Activated naive CD4-positive, alpha-beta T cell treated with Interleukin-2 at 50 U/mL for 16 hours (primary cell): ENCODE measurements at regions not wholly inside any gene's neighbourhood (a gene's known extent, or its start where the extent isn't known, plus 50 kb on each side); places are given as distances from the start of the nearest gene placed in this dataset.

ENCODE experiments used
- DNase-seq: peaks from one replicate; pipeline ENCODE4 v3.0.0-alpha.2; 2020

DNA sequence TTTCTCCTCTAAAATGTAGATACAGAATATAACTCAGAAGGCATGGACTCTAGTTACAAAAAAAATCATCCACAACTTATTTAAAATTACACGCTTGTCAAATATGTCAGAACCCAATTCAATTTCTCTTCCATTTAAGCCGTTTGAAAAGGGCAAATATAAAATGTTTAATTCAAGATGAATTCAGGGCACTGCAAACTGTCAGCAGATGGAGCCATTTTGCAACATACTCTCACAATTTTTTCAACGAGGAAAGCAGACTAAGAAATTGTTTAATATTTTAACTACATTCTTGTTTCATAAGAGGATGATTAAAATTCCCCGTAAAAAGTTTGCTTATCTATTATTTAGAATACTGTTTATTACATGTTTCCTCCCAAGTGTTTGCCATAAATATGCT lies 321.3 kb upstream of the CPXCR1 start:
- no peak for DNase-seq

DNA sequence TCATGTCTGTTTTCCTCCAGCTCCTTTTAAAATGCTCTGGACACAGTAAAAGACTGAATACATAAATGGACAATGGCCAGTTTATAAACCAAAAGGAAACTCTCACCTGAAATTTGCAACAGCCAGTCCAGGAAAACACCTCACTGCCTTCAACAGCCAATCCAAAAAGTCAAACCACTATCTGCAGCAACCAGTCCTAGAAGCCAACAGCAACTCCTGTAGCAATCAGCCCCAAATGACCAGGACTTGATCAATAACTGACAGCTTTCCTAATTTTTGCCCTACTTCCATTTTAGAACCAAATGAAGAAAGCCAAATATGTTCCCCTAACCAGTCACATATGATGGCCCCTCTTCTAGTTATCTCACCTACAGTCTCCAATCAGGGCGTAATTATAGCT lies 309.5 kb upstream of the CPXCR1 start:
- no peak for DNase-seq

DNA sequence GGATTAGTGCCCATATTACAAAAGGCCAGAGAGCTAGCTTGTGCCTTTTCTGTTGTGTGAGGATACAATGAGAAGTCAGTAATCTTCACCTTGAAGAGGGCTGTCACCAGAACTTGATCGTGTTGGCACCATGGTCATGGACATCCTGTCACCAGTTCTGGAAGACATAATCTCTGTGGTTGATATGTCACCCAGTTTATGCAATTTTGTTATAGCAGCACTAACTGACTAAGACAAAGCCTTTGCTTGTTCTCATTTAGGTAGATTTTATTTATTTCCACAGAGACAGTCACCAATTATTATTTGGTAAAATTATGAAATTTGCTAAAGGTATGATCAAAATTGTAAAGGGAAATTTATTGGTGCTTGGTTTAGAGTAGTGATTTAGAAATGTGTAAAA lies 308.8 kb upstream of the CPXCR1 start:
- no peak for DNase-seq

DNA sequence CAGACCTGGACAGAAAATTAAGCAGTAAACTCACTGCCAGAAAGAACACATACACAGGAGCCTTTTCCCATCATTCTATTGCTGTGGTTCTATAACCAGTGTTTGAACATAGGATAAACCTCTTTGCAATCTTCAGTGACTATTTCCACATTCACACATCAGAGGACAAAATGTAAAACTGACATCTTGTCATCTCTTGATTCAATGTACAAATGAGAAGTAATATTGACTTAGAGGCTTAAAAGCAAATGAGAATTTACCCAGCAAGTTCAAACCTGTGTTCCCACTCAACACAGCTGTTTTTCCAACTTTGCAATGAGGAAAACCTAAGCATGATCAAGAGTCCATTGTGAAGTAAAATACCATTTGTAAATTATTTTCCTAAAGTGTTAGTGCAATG lies 307.1 kb upstream of the CPXCR1 start:
- DNase-seq, result no peak
